NOMO-1 (cell line): ENCODE measurements at regions not wholly inside any gene's neighbourhood (a gene's known extent, or its start where the extent isn't known, plus 50 kb on each side); places are given as distances from the start of the nearest gene placed in this dataset.
"Not testable (repeated sequence)": the region's sequence is repeated elsewhere in the genome, so short reads cannot be mapped to it uniquely, and the experiment has no call there.

ENCODE experiments used
- DNase-seq, 2 experiments: peaks; one replicate each; lab custom pipeline; 2025; ENCODE audit not compliant: unreplicated experiment in 2 of 2; lab: John Stamatoyannopoulos, UW

GRCh38 chr10:36030516-36030915 is 388.4 kb upstream of the FZD8 start:
- DNase-seq = no peak

GRCh38 chr10:36026656-36027390 is 384.7 kb upstream of the FZD8 start:
- DNase-seq = no peak

- no peak for DNase-seq
Measured at GRCh38 chr10:36026081-36026480, 384.0 kb upstream of the FZD8 start.

- DNase-seq = no peak
Measured at GRCh38 chr10:36023939-36024338, 381.8 kb upstream of the FZD8 start.

- DNase-seq = no peak
Measured at GRCh38 chr10:36021096-36021495, 379.0 kb upstream of the FZD8 start.

- no peak for DNase-seq
Measured at GRCh38 chr10:36019749-36020148, 377.7 kb upstream of the FZD8 start.

GRCh38 chr10:36018996-36019395 is 376.9 kb upstream of the FZD8 start:
- DNase-seq = no peak

GRCh38 chr10:36017137-36017536 is 375.0 kb upstream of the FZD8 start:
- no peak for DNase-seq

GRCh38 chr10:36007369-36007768 is 365.3 kb upstream of the FZD8 start:
- no peak for DNase-seq

- no peak for DNase-seq
Measured at GRCh38 chr10:36003688-36004087, 361.6 kb upstream of the FZD8 start.

GRCh38 chr10:36003031-36003600 is 361.0 kb upstream of the FZD8 start:
- DNase-seq = no peak

GRCh38 chr10:36002445-36002844 is 360.3 kb upstream of the FZD8 start:
- no peak for DNase-seq

GRCh38 chr10:36000754-36001153 is 358.7 kb upstream of the FZD8 start:
- not testable (repeated sequence) for DNase-seq

GRCh38 chr10:35998026-35998425 is 355.9 kb upstream of the FZD8 start:
- DNase-seq = no peak

GRCh38 chr10:35995485-35995884 is 353.4 kb upstream of the FZD8 start:
- DNase-seq = no peak

GRCh38 chr10:35993591-35994515 is 351.8 kb upstream of the FZD8 start:
- DNase-seq = no peak

- DNase-seq = no peak
Measured at GRCh38 chr10:35992107-35992506, 350.0 kb upstream of the FZD8 start.

- DNase-seq = no peak
Measured at GRCh38 chr10:35986756-35987502, 344.8 kb upstream of the FZD8 start.

GRCh38 chr10:35979116-35979515 is 337.0 kb upstream of the FZD8 start:
- DNase-seq = no peak

GRCh38 chr10:35973912-35974591 is 332.0 kb upstream of the FZD8 start:
- DNase-seq = not testable (repeated sequence)
